ENCODE measurements at regions not wholly inside any gene's neighbourhood (a gene's known extent, or its start where the extent isn't known, plus 50 kb on each side); places are given as distances from the start of the nearest gene placed in this dataset.

DNA sequence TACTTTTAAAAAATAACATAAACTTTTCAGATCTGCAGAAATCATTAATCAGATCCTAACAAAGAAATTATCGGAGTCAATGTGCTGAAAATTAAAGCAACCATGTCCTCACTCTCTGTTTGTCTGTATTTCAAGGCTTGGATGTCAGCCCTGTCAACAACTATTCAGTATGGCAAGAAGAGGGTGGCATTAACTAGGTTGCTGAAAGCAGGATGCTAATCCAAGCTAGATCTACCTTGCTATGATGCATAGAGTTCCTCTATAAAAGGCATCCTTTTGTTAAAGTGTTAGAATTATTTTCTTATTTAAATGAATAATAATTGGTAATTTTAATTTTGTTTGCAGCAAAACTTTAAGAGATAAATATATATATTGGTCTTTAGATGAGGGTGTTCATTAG, 800.8 kb downstream of the CDH11 start:
- TF ChIP-seq CTCF (IDR thresholded peaks at IDR 0.05; ENCODE audit: poor library complexity) (no peak), EZH2 (IDR thresholded peaks at IDR 0.05; ENCODE audit: borderline replicate concordance) (no peak), EZH2phosphoT487 (IDR thresholded peaks at IDR 0.05; ENCODE audit: low read depth, severe bottlenecking, unreplicated experiment) (no peak)
